ENCODE measurements at regions not wholly inside any gene's neighbourhood (a gene's known extent, or its start where the extent isn't known, plus 50 kb on each side); places are given as distances from the start of the nearest gene placed in this dataset.
"Not testable (repeated sequence)": the region's sequence is repeated elsewhere in the genome, so short reads cannot be mapped to it uniquely, and the experiment has no call there.

DNA sequence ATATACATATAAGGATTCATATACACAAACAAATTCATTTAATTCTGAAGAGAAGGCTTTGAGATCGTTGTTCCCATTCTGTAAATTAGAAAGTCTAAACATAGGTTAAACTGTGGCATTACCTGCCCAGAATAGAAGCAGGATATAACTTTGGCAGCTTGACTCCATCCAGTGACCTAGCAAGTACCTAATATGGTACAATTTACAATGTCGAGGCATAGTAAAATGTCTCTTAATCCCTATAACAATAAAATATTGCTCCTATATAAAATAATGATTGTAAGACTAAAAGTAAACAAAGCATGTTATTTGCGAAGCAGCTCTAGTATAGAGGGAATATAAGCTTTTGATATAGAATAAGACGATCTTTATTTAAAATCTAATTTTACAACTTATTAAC is 756.0 kb downstream of the LUZP2 start:
- CTCF ChIA-PET, result no interaction called here
- no peaks in the 10 kb centered on the region for H3K27me3 Mint-ChIP-seq
- H3K4me1 Mint-ChIP-seq, result no peaks in the 10 kb centered on the region
- H3K9me3 Mint-ChIP-seq (ENCODE audit: low read depth), result peaks cover 4% of the 10 kb centered on the region
- ATAC-seq (no peak), DNase-seq (no peak)
- H3K27ac Mint-ChIP-seq, result no peak overlapping the region
- H3K4me3 Mint-ChIP-seq, result no peak overlapping the region
- no peaks in the 10 kb centered on the region for H3K36me3 Mint-ChIP-seq

DNA sequence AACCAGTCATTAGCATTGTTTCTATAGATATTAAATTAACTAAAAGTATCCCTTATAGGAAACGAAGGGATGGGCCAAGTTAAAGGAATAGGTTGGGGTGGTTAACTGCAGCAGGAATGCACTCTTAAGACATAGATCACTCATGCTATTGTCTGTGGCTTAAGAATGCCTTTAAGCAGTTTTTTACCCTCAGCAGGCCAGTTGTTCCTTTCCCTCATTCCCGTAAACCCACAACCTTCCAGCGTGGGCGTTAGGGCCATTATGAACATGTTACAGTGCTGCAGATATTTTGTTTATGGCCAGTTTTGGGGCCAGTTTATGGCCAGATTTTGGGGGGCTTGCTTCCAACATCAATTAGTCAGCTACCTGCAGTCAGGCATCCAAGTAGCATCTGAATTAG is 767.0 kb downstream of the LUZP2 start:
- CTCF ChIA-PET, H3K27ac Mint-ChIP-seq, H3K4me3 Mint-ChIP-seq, H3K27me3 Mint-ChIP-seq, H3K4me1 Mint-ChIP-seq, DNase-seq, ATAC-seq, H3K36me3 Mint-ChIP-seq: not testable (repeated sequence)
- peaks cover 22% of the 10 kb centered on the region for H3K9me3 Mint-ChIP-seq (ENCODE audit: low read depth)

DNA sequence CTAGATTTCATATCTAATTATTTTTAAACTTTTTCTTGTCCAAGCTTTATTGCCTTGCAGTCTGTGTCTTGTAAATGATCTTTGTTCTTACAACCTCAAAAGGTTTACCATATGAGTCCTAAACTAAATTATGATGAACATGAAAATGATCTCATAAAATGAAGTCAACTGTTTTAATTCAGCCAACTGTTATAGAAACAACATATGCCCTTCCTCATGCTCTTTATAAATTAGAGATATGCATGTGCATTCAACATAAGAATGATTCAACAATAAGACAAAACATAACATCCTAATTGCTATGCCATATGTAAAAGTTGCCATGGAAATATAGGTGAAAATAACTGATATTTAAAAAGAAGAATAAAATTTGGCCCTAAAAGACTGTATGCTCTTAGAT is 774.4 kb downstream of the LUZP2 start:
- CTCF ChIA-PET, result no interaction called here
- H3K27me3 Mint-ChIP-seq, result no peaks in the 10 kb centered on the region
- no peak overlapping the region for H3K27ac Mint-ChIP-seq
- no peak for DNase-seq
- H3K36me3 Mint-ChIP-seq, result no peaks in the 10 kb centered on the region
- no peak for ATAC-seq
- H3K4me1 Mint-ChIP-seq, result no peaks in the 10 kb centered on the region
- peaks cover 5% of the 10 kb centered on the region for H3K9me3 Mint-ChIP-seq (ENCODE audit: low read depth)
- H3K4me3 Mint-ChIP-seq, result no peak overlapping the region

DNA sequence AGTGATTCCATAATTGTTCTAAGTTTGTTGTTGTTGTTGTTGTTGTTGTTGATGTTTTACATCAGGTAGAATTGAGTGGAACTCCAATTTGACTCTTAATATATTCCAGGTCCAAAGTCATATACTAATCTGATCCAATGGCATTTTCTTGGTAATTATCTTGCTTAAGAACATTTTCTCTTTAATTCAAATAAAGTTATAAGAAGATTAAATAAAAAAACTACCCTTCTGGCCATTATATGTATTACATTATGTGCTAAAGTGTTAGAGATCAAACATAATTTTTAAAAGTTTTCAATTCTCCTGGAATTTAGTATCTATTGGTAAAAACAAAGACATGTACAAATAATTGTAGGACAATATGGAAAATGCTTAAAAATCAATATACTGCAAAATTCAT is 775.4 kb downstream of the LUZP2 start:
- ATAC-seq, result no peak

DNA sequence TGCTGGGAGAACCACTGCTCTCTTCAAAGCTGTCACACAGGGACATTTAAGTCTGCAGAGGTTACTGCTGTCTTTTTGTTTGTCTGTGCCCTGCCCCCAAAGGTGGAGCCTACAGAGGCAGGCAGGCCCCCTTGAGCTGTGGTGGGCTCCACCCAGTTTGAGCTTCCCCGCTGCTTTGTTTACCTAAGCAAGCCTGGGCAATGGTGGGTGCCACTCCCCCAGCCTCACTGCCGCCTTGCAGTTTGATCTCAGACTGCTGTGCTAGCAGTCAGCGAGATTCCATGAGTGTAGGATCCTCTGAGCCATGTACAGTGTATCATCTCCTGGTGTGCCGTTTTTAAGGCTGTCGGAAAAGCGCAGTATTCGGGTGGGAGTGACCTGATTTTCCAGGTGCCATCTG is 784.0 kb downstream of the LUZP2 start:
- H3K27me3 Mint-ChIP-seq, DNase-seq, ATAC-seq, H3K4me1 Mint-ChIP-seq, H3K4me3 Mint-ChIP-seq, H3K36me3 Mint-ChIP-seq, H3K27ac Mint-ChIP-seq, CTCF ChIA-PET: not testable (repeated sequence)
- peaks cover 18% of the 10 kb centered on the region for H3K9me3 Mint-ChIP-seq (ENCODE audit: low read depth)

More for the DNA sequence above, 775.4 kb downstream of the LUZP2 start:
- Mint-ChIP-seq H3K36me3 (no peaks in the 10 kb centered on the region), H3K9me3 (ENCODE audit: low read depth) (peaks cover 3% of the 10 kb centered on the region), H3K4me3 (no peak overlapping the region), H3K27me3 (no peaks in the 10 kb centered on the region), H3K4me1 (no peaks in the 10 kb centered on the region), H3K27ac (no peak overlapping the region)
- no peak for DNase-seq
- CTCF ChIA-PET, result no interaction called here

DNA sequence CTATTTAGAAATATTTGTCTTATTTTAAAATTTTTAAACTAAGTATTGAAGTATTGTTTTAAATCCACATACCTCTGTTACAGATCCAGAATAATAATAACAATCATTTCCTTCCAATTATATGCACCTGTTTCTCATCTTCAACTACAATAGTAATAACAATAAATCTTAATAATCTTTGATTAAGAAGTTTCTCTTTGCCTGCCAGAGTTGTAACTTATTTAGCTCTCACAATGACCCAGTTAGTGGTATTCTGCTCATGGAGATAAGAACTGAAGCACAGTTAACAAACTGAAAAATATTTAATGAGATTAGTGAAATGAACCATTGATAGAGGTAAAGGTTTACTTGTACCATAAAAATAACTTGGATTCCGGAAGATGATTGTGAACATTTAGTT is 796.3 kb downstream of the LUZP2 start:
- Mint-ChIP-seq H3K4me3 (no peak overlapping the region), H3K9me3 (ENCODE audit: low read depth) (peaks cover 3% of the 10 kb centered on the region), H3K4me1 (no peaks in the 10 kb centered on the region), H3K36me3 (no peaks in the 10 kb centered on the region), H3K27ac (no peak overlapping the region), H3K27me3 (no peaks in the 10 kb centered on the region)
- no peak for ATAC-seq
- no peak for DNase-seq
- CTCF ChIA-PET, result no interaction called here

DNA sequence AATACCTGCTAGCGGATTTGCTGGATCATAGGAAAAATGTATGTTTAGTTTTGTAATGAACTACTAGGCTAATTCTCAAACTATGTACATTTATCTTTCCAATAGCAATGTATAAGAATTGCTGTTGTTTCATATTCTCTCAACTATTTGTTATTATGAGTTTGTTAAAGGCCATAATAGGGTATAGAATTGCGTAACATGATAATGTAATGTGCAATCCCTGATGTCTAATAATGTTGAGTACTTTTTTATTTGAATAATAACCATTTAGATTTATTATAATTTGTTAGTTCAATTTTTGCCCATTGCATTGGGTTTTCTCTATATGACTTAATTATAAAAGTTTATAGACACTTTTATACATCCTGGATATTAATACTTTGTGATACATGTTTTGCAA is 801.6 kb downstream of the LUZP2 start:
- no peak for ATAC-seq

DNA sequence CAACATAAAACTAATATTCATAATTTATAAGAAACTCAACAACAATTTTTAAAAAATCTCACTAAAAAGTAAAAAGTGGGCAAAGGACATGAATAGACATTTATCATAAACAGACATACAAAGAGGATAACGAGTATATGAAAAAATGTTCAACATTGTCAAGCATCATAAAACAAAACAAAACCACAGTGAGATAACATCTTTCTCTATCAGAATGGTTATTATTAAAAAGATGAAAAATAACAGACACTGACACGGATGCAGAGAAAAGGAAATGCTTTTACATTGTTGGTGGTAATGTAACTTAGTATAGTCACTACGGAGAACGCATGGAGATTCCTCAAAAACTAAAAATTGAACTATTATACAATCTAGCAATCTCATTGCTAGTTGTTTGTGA is 813.0 kb downstream of the LUZP2 start:
- CTCF ChIA-PET, result no interaction called here

More for the DNA sequence above, 801.6 kb downstream of the LUZP2 start:
- no peak for DNase-seq
- no peak overlapping the region for H3K27ac Mint-ChIP-seq
- no peaks in the 10 kb centered on the region for H3K36me3 Mint-ChIP-seq
- peaks cover 8% of the 10 kb centered on the region for H3K9me3 Mint-ChIP-seq (ENCODE audit: low read depth)
- no peaks in the 10 kb centered on the region for H3K4me1 Mint-ChIP-seq
- no peaks in the 10 kb centered on the region for H3K27me3 Mint-ChIP-seq
- CTCF ChIA-PET, result no interaction called here
- H3K4me3 Mint-ChIP-seq, result no peak overlapping the region

DNA sequence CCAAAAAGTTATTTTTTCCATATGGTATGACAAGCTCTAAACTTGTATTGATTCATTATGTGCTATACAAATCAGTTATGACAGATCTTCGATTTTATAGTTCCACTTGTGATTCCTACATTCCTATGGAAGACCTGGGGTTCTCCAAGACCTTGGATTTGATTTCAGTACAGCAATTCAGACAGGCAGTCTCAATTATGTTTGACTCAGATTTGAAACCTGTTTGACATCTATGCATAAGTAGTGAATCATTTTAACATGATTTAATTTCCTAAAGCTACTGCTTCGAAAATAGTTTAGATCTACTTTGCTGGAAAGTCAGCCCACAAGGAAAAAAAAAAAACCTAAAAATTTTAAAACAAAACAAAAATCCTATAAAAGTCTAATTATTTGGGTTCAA is 820.4 kb downstream of the LUZP2 start:
- Mint-ChIP-seq H3K4me3 (no peak overlapping the region), H3K36me3 (no peaks in the 10 kb centered on the region), H3K27me3 (no peaks in the 10 kb centered on the region), H3K9me3 (ENCODE audit: low read depth) (peaks cover 16% of the 10 kb centered on the region), H3K4me1 (no peaks in the 10 kb centered on the region), H3K27ac (no peak overlapping the region)
- CTCF ChIA-PET, result no interaction called here
- ATAC-seq (no peak), DNase-seq (no peak)

More for the DNA sequence above, 813.0 kb downstream of the LUZP2 start:
- Mint-ChIP-seq H3K4me3 (no peak overlapping the region), H3K36me3 (no peaks in the 10 kb centered on the region), H3K9me3 (ENCODE audit: low read depth) (peaks cover 13% of the 10 kb centered on the region), H3K27me3 (no peaks in the 10 kb centered on the region), H3K4me1 (no peaks in the 10 kb centered on the region), H3K27ac (no peak overlapping the region)
- no peak for ATAC-seq
- DNase-seq, result no peak

DNA sequence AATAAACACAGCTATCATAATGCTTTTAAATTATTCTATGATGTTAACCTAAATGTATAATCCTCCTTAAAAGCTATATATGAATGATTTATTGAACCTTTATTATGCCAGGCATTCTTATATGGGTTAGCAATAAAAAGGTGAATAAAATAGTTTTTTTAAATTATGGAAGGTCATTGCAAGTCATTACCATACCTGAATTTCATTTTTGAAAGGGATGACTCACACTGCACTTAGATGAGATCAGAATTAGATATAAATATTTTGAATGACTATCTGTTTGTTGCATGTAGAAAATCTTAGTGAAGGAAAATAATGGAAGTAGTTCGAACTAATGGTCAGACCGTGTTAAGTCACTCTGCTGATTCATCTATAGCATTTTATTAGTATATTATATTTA is 822.3 kb downstream of the LUZP2 start:
- ATAC-seq (no peak), DNase-seq (no peak)
- peaks cover 19% of the 10 kb centered on the region for H3K9me3 Mint-ChIP-seq (ENCODE audit: low read depth)
- no peak overlapping the region for H3K27ac Mint-ChIP-seq
- no peaks in the 10 kb centered on the region for H3K4me1 Mint-ChIP-seq
- no peak overlapping the region for H3K4me3 Mint-ChIP-seq
- CTCF ChIA-PET, result no interaction called here
- H3K27me3 Mint-ChIP-seq, result no peaks in the 10 kb centered on the region
- H3K36me3 Mint-ChIP-seq, result no peaks in the 10 kb centered on the region

DNA sequence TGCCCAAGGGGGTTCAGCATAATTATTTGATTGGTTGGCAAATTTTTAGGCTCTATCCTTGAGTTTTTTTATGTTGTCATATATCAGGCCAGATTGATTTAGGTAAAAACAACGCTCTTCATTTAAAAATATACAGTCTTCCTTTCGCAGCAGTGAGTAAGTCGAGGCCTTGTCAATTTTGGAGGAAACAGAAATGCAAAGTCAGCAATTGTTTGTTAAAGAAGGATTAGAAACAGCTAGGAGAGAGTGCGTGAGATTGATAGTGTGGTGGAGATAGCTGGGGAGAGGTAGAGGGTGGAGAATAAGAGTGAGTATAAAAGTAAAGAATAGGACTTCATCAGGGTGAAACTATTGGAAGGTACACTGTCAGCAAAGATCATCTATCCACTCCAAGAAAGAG is 830.8 kb downstream of the LUZP2 start:
- H3K9me3 Mint-ChIP-seq (ENCODE audit: low read depth), result peaks cover 10% of the 10 kb centered on the region
- no peaks in the 10 kb centered on the region for H3K27me3 Mint-ChIP-seq
- H3K27ac Mint-ChIP-seq, result no peak overlapping the region
- ATAC-seq, result no peak
- no peak for DNase-seq
- CTCF ChIA-PET, result no interaction called here
- no peaks in the 10 kb centered on the region for H3K36me3 Mint-ChIP-seq
- H3K4me1 Mint-ChIP-seq, result no peaks in the 10 kb centered on the region
- H3K4me3 Mint-ChIP-seq, result no peak overlapping the region

DNA sequence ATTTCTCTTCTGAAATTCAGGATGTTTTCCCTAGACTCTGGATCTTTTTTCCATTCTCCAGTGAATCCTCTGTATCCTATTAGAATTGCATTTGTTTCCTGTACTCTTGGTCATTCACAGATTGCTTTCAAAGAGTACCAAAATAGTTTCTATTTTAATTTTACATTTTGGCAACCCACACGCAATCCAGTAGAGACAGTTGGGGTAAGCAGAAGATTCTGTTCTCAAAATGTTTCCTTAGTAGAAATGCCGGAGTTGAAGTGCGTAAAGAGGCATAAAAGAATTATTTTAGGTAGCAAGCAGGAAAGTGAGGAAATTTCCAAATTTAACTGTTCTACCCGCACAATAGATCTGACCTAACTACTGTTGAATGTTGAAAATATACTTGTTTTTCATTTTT is 842.4 kb downstream of the LUZP2 start:
- ATAC-seq (no peak), DNase-seq (no peak)

DNA sequence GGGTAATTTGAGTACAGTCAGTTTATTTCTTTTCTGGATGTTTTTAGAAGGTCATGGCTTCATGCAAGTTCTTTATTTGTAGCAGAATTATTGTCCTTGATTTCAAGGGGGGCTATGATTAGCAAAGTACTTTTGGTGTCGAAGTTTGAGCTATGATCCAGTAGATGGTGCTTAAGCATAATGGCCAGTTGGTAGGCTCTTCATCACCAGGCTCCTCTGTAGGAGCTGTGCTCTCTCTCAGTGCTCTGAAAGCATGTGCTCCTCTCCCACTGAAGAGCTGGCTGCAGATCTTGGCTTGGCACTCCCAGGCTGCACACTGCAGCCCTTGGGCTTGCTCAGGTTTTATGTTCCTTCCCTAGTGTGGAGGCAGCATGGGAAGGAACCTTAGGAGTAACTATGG is 852.7 kb downstream of the LUZP2 start:
- Mint-ChIP-seq H3K36me3 (no peaks in the 10 kb centered on the region), H3K27ac (no peak overlapping the region), H3K9me3 (ENCODE audit: low read depth) (peaks cover 11% of the 10 kb centered on the region), H3K4me1 (no peaks in the 10 kb centered on the region), H3K4me3 (no peak overlapping the region), H3K27me3 (no peaks in the 10 kb centered on the region)
- CTCF ChIA-PET, result no interaction called here
- DNase-seq (no peak), ATAC-seq (no peak)

More for the DNA sequence above, 842.4 kb downstream of the LUZP2 start:
- no peaks in the 10 kb centered on the region for H3K27me3 Mint-ChIP-seq
- no peak overlapping the region for H3K4me3 Mint-ChIP-seq
- H3K36me3 Mint-ChIP-seq, result no peaks in the 10 kb centered on the region
- no peak overlapping the region for H3K27ac Mint-ChIP-seq
- no peaks in the 10 kb centered on the region for H3K4me1 Mint-ChIP-seq
- CTCF ChIA-PET, result no interaction called here
- peaks cover 3% of the 10 kb centered on the region for H3K9me3 Mint-ChIP-seq (ENCODE audit: low read depth)

DNA sequence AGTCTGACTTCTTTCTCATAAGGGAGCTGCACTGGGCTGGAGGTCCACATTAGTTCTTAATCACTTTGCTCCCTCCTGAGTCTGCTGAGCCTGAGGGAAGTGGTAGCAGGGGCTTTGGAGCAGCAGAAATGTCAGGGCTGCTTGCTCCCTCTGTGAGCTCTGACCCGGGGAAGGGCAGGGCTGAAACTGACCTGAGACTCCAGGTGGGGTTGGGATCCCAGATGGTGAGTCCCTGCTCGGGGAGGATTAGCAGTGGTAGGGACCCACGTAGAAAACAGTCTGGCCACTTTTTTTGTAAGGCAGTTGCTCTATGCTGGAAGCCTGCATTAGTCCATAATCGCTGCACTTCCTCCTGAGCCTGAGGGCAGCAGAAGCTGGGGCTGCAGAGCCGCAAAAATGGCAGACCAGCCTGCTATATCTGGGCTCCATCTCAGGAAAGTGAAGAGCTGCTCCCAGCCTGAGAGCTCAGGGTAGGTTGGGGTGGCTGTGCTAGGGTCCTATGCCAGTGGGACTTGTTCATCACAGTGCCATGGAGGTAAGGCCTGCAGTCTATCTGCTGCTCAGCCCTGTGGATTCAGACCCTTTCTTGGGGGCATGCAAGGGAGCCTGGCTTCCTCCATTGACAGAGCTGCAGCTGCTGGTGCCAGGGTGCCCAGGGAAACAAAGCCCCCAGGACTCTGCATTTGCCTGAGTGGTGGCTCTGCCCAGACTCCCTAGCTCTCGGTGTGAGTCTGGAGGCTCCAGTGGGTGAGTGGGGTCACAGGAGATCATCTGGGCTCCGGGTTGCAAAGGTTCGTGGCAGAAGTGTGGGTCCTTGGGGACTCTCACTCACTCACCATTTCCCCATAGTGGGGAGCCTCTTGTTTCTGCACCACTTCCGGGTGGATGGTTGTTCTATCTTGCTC is 854.3 kb downstream of the LUZP2 start:
- no peak for ATAC-seq
- Mint-ChIP-seq H3K9me3 (ENCODE audit: low read depth) (peaks cover 11% of the 10 kb centered on the region), H3K4me3 (no peak overlapping the region), H3K27me3 (no peaks in the 10 kb centered on the region), H3K36me3 (no peaks in the 10 kb centered on the region), H3K4me1 (no peaks in the 10 kb centered on the region), H3K27ac (no peak overlapping the region)
- CTCF ChIA-PET, result no interaction called here
- no peak for DNase-seq
